ENCODE measurements at regions not wholly inside any gene's neighbourhood (a gene's known extent, or its start where the extent isn't known, plus 50 kb on each side); places are given as distances from the start of the nearest gene placed in this dataset.

DNA sequence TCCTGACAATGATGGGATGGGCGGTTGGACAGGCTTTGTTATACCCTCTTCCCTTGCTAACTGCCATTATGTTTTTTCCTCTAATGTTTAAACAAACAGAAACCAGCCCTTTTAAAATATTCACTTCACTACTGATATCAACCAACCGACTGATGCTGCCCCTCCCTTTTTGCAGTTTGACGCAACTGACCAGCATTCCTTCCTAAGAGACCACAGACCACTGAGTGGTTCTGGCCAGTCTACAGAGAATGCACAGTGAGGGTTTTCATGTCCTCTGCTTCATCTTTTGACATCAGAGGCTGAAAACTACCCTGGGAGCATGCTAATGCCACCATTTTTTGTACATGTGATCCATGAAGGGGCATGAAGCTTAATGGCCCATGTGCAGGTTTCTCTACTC, 85.3 kb downstream of the CYP26B1 start:
- TF ChIP-seq, protein P1, sequence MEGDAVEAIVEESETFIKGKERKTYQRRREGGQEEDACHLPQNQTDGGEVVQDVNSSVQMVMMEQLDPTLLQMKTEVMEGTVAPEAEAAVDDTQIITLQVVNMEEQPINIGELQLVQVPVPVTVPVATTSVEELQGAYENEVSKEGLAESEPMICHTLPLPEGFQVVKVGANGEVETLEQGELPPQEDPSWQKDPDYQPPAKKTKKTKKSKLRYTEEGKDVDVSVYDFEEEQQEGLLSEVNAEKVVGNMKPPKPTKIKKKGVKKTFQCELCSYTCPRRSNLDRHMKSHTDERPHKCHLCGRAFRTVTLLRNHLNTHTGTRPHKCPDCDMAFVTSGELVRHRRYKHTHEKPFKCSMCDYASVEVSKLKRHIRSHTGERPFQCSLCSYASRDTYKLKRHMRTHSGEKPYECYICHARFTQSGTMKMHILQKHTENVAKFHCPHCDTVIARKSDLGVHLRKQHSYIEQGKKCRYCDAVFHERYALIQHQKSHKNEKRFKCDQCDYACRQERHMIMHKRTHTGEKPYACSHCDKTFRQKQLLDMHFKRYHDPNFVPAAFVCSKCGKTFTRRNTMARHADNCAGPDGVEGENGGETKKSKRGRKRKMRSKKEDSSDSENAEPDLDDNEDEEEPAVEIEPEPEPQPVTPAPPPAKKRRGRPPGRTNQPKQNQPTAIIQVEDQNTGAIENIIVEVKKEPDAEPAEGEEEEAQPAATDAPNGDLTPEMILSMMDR (IDR thresholded peaks at IDR 0.05; ENCODE audit: insufficient read depth, low read length, poor library complexity, severe bottlenecking): no peak
- no peak for TF ChIP-seq EZH2phosphoT487 (conservative IDR thresholded peaks at IDR 0.05; ENCODE audit: low read length)
